Germinal center (tissue), 1 donor: ENCODE measurements at regions not wholly inside any gene's neighbourhood (a gene's known extent, or its start where the extent isn't known, plus 50 kb on each side); places are given as distances from the start of the nearest gene placed in this dataset.

Experiments used
- DNase-seq: peaks from one replicate; pipeline ENCODE4 v3.0.0; 2012; ENCODE audit warnings: mixed read lengths, low spot score

DNA sequence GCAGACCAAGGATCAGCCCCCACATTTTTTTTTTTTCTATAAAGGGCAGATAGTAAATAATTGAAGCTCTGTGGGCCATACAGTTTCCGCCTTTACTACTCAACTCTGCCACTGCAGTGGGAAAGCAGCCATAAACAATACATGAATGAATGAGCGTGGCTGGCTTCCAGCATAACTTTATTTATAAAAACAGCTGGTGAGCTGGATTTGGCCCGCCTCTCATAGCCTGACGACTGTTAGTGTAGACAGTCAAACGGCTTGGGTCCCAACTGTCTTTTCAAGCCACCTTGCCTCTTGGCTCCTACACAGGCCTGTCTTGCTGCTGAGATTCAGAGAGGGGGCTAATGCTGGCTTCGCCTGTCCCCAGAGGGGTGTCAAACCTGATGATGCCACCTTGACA, 169.8 kb upstream of the GPR26 start:
- no peak for DNase-seq

DNA sequence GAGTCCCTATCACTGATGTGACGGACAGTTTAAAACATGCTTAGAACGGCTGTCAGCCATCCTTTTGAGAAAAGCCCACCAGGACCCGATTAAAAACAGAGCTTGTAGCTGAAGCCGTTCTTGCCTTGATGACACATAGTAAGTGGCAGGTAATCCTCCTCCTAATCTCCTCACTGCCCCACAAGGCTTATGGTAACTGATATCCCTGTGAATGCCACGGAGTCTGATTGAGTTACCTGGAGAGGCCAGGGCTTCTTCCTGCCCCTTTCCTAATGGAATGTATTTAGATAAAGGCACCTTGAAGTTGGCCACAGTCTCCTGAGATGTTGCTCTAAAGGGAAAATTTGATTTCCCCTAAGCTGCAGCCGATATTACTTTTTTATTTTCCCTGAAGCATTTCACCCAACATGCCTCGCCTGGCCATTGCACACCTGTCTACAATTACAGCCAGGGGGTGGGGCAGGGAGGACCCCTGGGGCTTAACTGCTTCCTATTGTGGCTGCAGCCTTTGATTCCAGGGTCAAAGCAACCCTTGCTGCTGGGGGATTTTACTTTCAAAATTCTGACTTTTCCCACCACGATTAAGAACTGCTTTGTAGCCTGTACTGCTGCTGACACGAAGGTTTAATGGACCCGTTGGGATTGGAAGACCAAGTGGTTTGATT, 169.0 kb upstream of the GPR26 start:
- no peak for DNase-seq

DNA sequence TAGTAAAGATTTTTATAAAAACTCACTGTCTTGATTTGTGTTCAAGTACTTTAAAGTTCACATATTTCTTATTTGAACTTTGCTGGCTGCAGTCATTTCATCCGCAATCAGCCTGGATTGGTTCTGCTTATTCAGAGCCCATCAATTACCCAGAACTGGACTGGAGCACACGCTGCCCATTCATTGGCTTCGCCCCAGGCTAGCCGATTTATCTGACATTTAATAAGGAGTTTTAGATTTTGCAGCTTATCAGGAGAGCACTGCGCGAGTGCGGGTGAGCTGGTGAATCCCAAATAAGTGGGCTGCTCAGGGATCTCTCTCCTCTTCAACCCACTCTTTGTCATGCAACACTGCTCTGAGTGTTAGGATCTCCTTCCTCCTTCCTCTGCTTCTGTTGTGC, 166.0 kb upstream of the GPR26 start:
- no peak for DNase-seq

DNA sequence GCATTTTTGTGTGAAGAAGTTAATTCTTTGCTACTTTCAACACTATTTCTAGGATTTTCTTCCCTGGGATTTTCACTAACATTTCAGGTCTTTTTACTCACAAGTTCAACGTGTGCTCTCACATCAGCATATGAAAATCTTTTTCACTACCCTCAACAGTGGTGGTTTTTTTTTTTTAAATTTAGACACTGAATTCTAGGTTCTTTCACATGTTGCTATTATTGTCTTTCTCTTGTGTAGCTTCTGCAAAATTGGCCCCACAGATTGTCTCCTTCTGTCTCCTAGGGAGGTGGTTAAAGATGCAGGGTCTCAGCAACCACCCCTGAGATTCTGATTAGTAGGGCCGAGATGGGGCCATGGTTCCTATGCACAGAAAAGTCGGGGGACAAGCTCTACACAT, 165.0 kb upstream of the GPR26 start:
- DNase-seq: no peak

DNA sequence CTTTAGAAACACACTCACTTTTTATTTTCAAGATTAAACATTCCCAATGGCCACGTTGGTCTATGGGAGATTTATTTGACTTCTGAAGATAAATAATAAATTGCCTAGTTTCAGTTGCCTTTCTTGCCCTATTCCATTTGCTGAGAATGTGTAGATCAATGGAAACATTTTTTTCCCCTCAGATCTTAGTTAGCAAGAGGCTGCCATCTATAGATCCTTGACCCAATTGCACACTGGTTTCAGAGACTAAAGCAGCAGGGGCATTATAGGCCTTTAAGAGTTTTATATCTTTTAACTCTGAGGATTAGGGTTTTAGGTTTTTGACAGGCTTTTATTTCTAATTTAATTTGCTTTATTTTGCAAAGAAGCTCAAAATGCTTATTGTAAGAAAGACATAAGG, 163.2 kb upstream of the GPR26 start:
- no peak for DNase-seq

DNA sequence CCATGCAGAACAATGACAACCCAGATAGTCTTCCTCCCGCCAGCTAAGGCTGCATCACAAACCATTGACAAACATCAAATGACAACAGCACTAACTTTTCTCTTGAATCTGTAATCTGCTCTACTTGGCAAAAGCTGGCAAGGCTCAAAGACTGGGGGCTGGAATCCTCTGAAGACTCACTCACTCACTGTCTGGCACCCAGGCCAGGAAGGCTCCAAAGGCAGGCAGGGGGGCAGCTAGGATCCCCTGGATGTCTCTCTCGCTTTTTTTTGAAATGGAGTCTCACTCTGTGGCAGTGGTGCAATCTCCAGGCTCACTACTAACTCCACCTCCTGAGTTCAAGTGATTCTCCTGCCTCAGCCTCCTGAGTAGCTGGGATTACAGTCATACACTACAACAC, 159.7 kb upstream of the GPR26 start:
- no peak for DNase-seq

DNA sequence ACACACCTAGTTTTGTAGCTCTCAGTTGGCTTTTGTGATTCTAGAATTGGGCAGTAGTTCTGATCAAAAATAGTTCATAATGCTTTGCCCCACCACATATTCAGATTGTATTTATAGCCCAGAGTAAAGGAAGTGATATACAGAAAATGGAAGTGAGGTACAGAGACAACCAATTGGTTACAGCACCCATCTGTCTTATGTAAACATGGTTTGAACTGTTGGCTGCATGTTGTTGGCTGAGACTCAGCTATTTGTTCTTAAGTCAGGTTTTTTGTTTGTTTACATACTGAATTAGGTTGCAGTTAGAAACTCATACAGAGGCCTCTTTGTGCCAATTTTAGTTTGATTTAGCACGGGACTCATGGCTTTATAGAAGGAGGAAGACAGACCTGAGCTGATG, 158.9 kb upstream of the GPR26 start:
- no peak for DNase-seq

DNA sequence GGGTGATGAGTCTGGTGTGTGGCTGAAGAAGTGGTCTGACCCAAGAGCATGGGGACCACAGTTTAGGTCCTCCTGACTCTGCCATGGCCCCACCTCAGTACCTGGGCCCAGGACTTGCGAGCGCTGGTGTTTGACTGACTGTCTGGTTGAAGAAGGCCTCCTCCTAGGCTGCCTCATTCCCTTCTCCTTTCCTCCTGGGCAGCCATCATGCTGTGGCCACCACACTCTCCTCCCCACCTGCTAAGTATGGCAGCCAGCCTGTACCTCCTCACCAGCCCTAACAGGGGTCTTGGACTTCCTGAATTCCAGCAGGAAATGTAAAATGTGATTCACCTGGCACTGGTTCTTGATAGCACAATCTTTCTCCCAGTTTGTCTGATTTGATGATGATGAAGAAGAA, 156.8 kb upstream of the GPR26 start:
- no peak for DNase-seq

DNA sequence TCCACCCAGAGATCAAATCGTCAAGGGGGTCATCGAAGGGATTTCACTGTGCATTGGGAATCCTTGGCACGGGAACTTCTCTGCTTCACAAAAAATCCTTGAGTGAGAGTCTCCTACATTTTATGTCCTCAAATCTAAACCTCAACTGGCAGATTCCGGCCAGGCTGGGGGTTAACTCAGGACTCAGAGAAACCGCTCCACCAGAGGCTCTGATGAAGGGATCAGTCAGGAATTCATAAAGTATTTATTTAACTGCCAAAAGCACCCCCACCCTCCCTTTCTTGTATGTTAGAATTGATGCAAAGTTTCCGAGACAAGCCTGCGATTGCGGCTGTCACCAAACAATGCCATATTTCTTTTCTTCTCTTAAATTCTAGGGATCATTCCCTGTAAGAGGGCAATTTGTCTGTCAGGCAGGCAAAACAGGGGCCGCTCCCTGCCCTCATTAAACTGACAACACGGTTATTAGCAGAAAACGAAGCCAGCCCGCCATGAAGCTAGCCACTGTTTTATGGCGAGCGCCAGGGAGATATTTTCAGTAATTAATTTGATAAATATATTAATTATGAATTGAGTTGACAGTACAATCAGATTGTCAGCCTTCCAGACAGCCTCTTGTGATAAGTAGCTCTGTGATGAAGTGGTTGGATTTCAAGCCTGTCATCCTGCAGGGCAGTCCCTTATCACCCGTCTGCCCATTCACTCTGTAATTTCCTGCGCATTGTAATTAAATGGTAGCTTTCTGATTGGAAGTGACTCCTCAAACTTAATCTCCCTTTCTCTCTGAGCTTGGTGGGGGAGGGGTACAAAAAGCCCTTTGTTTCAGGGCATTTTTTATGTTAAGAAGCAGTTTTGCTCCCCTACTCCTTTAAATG, 153.0 kb upstream of the GPR26 start:
- no peak for DNase-seq

DNA sequence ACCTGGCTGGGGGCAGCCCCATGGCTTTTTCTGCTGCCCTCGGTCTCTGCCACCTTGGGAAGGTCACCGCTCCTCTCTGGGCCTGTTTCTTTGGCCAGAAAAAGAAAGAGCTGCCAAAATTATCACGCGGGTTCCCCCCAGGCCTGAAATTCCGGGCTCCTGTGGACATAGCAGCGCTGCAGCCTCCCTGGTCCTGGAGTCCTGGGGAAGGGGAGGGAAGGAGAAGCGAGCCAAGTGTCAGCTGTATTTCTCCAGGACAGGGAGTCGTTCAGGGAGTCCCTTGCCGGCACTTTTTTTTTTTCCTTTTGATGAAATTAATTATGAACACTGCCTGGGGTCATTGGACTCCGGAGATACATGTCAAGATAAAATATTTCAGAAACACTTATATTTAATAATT, 152.3 kb upstream of the GPR26 start:
- DNase-seq: no peak

DNA sequence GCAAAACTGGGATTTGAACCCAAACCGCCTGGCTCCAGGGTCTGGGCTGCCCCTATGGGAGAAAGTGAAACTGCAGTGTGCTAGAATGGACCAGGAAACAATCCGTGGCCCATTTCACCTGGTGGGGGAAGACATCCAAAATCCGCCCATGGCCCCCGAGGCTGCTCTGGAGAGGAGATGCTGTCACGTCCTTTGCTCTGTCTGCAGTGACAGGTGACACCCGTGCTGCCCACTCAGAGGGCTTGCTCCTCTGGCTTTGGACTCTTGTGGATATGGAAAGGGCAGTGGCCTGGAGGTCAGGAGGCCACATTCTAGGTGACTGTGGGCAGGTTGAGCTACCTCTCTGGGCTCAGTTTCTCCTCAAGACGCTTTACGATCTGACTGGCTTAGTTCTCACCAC, 151.2 kb upstream of the GPR26 start:
- no peak for DNase-seq

DNA sequence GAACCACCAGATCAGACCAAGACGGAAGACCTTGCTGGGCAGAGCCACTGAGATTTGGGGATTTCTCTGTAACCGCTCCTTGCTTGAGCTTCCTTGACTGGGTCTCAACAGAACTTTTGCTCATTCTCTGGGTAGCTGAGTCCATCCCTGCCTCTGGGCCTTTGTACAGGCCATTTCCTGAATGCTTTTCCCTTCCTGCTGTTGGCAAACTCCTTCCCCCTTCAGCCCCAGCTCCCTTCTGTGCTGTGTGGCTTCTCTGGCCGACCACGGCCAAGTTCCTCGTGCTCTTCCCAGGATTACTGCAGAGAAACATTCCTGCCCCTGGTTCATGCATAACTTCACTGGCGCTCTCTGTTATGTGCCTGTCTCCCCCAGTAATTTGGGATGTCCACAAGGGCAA, 150.5 kb upstream of the GPR26 start:
- DNase-seq: no peak

DNA sequence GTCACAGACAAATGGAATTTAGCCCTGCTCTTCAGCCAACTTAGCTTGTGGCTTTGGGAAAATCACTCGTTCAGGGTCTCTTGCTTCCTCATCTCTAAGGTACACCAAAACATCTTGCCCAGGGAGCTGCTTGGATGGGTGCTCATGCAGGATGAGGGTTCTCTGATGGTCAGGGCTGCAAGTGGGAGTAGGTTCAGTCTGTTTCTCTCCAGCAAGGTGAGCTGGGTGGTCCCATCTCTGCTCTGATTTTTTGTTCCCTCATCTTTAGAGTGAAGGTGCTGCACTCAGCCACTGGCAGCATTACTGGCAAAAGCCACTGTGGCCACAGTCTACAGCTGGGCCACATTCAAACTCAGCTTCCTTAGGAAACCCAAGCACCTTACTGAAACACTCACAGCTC, 149.9 kb upstream of the GPR26 start:
- DNase-seq: no peak

DNA sequence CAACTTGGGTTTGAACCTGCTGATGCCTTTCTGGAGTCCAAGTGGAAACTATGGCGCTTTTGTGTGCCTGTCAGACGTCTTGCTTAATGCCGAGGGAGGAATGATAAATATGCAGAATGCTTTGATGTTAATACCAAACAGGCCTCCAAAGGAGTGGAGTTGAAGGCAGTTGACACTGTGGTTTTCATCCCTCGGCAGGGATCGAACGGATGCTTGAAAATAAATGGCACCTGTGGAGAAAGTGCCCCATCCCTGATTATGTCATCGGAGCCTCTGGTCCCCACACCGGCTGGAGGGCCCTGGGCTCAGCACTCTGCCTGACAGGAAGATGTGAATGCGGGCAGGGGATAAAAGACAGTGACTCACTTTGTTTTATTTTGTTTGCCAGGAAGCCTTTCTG, 148.7 kb upstream of the GPR26 start:
- DNase-seq: no peak

DNA sequence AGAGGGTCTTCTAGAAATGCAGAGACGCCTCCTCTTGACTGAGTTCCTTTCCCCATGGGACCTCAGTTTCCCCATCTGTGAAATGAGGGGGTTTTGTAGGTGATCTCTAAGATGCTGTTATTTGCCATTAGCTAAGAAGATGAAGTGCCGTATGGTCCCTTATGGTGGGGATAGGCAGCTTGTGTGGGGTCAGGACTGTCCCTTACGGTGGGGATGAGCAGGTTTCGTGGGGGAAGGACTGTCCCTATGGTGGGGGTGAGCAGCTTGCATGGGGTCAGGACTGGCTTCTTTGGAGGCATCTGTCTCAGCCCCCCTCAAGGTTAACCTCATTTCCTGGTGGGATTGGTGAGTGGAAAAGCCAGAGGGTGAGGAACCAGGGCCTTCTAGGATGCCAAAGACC, 148.3 kb upstream of the GPR26 start:
- no peak for DNase-seq

DNA sequence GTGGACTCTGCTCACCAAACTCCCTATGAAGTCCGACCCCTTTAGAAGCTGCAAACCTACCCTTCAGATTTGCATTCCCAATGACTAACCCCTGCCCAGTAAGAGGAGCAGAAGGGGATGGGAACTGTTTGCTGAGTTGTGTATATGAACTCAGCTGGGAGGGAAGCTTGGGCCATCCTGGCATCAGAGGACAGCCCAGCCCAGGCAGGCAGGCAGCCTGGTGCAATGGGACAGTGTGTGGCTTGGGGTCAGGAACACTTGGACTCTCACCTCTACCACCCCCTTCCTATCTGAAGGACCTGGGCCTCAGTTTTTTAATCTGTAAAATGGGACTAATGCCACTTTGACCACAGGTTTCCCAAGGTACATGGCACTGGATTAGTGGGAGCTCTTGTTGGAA, 147.4 kb upstream of the GPR26 start:
- no peak for DNase-seq

DNA sequence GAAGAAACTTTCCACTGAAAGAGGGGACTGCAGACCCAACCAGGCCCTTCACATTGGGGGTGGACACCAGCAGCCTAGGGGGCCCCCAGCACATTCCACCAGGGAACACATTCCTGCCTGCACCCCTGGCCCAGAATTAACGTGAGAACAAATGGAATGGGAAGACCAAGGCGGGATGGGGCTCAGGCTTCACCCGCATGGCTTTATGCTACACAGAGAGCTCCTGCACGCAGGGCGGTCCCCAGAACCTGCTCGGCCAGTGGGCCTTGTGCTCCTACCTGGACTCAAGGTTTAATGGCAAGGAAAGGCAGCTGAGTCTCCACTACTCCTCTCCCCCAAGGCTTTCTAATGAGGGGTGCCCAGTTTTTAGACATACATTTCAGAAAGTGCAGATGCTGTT, 146.3 kb upstream of the GPR26 start:
- no peak for DNase-seq

DNA sequence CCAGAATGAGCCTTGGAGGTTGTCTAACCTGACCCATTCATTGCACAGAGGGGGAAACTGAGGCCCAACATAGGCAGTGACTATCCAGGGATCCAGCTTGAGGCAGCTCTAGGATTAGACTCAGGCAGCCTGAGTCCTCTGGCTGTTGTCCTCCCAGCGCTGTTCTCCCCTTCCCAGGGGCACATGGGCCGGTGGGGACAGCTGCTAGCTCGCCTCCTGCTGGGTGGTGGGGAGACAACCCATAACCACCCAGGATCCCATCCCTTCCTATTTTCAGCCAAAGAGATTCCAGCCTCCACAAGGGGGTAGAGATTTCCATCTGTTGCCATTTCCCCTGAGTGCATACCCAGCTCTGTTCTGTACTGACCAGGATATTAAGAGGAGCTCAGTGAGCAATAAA, 145.1 kb upstream of the GPR26 start:
- no peak for DNase-seq

DNA sequence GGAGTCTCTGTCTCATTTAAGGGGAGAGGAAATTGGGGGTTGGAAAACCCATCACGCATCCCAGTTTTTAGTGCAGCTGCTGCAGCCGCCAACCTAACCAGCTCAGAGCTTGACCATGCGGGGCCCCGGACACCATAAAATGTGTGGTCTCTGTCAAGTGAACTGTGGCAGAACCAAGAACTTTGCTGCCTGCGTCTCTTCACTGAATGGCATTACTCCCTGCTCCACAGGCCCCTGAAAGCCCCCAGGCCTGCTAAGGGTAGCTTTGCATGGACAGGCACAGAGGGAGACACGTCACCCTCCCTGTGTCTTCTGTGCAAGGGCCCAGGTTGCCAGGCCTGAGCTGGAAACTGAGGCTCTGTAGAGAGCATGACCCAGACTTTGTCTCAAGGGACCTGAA, 144.6 kb upstream of the GPR26 start:
- DNase-seq: no peak

DNA sequence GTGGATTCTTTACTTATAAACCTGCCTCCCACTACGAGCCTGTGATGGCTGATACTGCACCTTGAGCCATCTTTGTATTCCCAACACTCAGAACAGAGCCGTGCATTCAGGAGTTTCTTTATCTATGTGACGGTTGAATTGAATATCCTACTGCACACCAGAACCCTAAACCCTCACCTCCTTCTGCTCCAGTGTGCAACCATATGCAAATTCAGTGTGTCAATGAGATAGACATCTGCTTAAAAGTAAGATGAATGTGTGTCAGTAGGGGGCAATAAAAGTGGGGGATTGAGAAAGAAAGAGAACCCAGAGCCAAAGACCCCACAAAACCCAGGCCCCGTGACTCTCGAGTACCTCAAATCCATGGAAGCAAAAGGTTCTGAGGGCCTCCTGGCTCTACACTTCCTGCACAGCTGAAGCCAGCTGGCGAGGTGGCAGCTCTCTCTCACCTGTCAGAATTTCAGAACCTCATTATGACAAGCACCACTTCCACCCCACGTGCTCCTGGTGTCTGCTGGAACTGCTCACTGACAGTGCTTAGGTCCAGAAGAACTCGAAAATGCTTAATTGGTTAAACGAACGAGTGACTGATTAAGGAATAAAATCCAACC, 143.3 kb upstream of the GPR26 start:
- DNase-seq: no peak

DNA sequence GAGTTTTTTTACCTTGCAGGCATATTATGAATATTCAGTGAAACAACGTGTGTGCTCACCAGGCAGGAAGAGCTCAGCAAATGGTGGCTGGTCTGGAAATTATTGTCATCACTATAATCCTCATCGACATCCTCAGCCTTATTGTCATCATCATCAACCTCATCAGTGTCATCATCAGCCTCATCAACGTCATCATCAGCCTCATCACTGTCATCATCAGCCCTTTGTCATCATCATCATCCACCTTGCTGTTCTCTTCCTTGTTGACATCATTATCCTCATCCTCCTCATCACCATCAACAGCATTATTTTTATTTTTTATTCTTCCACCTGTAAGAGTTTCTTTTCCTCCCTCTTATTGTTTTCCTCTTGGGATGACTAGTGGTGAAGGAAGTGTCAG, 142.3 kb upstream of the GPR26 start:
- no peak for DNase-seq

DNA sequence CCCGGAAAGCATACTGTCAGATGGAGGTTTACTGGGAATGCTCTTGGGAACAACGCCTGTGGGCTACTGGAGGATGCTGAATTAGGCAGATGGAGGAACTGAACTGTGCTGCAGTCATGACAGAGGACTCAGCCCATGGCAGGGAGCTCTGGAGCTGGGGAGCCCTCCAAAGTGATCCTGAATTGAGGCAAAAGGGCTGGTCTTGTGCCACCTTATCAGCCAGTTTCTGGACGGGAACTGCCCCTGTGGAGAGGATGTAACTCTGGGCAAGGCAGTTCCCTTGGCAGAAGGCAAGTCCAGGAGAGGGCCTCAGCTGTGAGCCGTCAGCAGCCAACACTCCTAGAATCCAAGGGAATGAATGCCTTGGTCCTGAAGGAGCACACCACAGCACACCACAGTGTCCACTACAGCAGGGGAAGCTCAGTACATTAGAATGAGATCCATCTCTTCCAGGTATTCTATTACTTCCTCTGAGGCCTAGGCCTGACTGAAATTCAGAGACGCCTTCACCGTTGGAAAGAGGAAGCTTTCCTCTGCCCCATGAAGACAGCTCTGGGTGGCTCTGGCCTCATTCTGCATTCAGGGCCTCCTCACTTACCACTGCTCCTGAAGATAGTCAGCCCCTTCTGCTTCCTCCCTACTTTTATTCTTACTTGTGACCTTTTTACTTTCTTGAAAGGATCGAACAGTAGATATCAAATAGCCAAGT, 139.6 kb upstream of the GPR26 start:
- no peak for DNase-seq

DNA sequence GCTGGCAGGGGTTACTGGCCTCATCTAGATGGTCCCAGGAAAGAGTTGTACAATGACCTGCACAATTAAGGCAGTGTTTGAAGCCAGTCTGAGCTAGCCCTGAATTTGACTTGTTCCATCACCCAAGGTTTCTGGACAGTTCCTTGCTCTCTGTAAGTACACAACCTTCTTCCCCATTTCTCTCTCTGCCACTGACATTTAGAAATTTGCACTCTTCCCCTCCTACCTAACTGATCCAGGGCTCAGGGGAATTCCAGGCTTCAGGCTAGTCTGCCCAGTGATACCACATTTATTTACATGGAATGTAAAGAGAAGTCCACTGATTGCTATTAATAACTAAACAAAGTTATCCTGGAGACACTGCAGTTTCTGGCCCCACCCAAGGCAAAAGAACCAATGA, 139.0 kb upstream of the GPR26 start:
- DNase-seq: no peak
